ENCODE measurements at regions not wholly inside any gene's neighbourhood (a gene's known extent, or its start where the extent isn't known, plus 50 kb on each side); places are given as distances from the start of the nearest gene placed in this dataset.

- TF ChIP-seq CTCF (IDR thresholded peaks at IDR 0.05), result no peak
- DNase-seq (ENCODE audit: low spot score) (no peak), ATAC-seq (ENCODE audit: low FRiP score) (no peak)
Observed at GRCh38 chr10:90642650-90643049, 215.2 kb downstream of the HTR7 start.

- no peak for ATAC-seq (ENCODE audit: low FRiP score)
- TF ChIP-seq CTCF (IDR thresholded peaks at IDR 0.05), result no peak
- DNase-seq (ENCODE audit: low spot score), result no peak
Observed at GRCh38 chr10:90644165-90644564, 213.7 kb downstream of the HTR7 start.

- no peak for TF ChIP-seq CTCF (IDR thresholded peaks at IDR 0.05)
- ATAC-seq (ENCODE audit: low FRiP score) (no peak), DNase-seq (ENCODE audit: low spot score) (no peak)
Observed at GRCh38 chr10:90650858-90651257, 207.0 kb downstream of the HTR7 start.

GRCh38 chr10:90652519-90652918 is 205.3 kb downstream of the HTR7 start:
- TF ChIP-seq CTCF (IDR thresholded peaks at IDR 0.05), result no peak
- DNase-seq (ENCODE audit: low spot score) (no peak), ATAC-seq (ENCODE audit: low FRiP score) (no peak)

- DNase-seq (ENCODE audit: low spot score) (no peak), ATAC-seq (ENCODE audit: low FRiP score) (no peak)
- no peak for TF ChIP-seq CTCF (IDR thresholded peaks at IDR 0.05)
Observed at GRCh38 chr10:90658791-90659190, 199.0 kb downstream of the HTR7 start.

- no peak for DNase-seq (ENCODE audit: low spot score)
- no peak for TF ChIP-seq CTCF (IDR thresholded peaks at IDR 0.05)
- no peak for ATAC-seq (ENCODE audit: low FRiP score)
Observed at GRCh38 chr10:90665905-90666662, 191.8 kb downstream of the HTR7 start.

GRCh38 chr10:90674461-90674860 is 183.4 kb downstream of the HTR7 start:
- ATAC-seq (ENCODE audit: low FRiP score) (no peak), DNase-seq (ENCODE audit: low spot score) (no peak)
- no peak for TF ChIP-seq CTCF (IDR thresholded peaks at IDR 0.05)

Data from omental fat pad (tissue), 3 donors.